PFSK-1 (cell line): ENCODE measurements at regions not wholly inside any gene's neighbourhood (a gene's known extent, or its start where the extent isn't known, plus 50 kb on each side); places are given as distances from the start of the nearest gene placed in this dataset.

Experiments used
- FOXP2 ChIP-seq: optimal IDR thresholded peaks from 2 replicates; pipeline ENCODE3; 2011; ENCODE audit warnings: borderline replicate concordance, control low read depth, inconsistent platforms; ENCODE audit not compliant: insufficient read depth; ENCODE audit errors: extremely low read length, extremely low read depth
- POLR2AphosphoS5 ChIP-seq: IDR thresholded peaks from 2 replicates; pipeline ENCODE4 v1.6.1; 2012; ENCODE audit warnings: low read depth, mild to moderate bottlenecking, control low read depth, low read length, moderate library complexity
- SIN3A ChIP-seq: IDR thresholded peaks from 2 replicates; pipeline ENCODE4 v1.6.1; 2012; ENCODE audit warnings: mild to moderate bottlenecking, low read length, moderate library complexity, borderline replicate concordance; ENCODE audit not compliant: insufficient read depth
- TAF1 ChIP-seq: IDR thresholded peaks from 2 replicates; pipeline ENCODE4 v1.6.1; 2012; ENCODE audit warnings: low read length, control low read depth, borderline replicate concordance; ENCODE audit not compliant: insufficient read depth
- TF ChIP-seq, protein P1 (sequence below), 2 experiments: IDR thresholded peaks; 2 replicates each; pipeline versions ENCODE4 v1.6.1 to v1.8.0; 2011 to 2012; ENCODE audit warnings: low read depth in 2 of 2, low read length in 2 of 2, control low read depth in 1 of 2, inconsistent platforms in 1 of 2, mild to moderate bottlenecking in 1 of 2, moderate library complexity in 1 of 2; ENCODE audit not compliant: insufficient read depth in 1 of 2

DNA sequence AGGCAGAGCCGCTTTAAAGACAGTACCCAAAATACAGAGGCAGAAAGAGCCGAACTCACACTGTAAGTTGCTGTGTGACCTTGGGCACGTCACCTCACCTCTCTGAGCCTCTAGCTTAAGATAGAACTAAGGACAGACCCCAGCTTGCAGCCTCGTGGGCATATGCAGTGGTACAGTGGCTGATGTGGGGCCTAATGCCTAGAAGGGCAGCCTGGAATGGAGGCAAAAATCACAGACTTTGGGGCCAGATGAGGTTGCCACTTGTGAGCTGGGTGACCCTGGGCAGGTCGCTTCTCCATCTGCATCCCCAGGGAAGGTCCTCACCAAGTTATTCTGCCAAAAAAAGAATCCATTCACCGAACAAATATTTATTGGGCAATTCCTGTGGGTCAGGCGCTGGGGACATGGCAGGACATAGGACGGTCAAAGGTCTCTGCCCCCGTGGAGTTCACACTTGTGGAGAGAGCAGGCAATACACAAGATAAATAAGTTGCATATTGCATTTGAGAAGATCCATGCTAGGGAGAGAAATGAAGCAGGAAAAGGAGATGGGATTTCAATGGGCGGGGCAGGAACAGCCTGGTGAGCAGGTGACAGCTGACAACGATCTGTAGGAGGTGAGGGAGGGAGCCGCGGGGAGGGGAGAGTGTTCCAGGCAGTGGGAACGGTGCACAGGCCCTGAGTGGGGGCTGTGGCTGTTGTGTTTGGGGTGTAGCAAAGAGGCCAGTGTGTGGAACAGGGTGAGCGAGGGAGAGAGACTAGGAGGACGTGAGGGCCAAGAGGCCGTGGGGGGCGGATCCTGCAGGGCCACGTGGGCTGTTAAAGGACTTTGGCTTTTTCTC lies 115.2 kb downstream of the CEBPB start:
- TF ChIP-seq, protein P1, sequence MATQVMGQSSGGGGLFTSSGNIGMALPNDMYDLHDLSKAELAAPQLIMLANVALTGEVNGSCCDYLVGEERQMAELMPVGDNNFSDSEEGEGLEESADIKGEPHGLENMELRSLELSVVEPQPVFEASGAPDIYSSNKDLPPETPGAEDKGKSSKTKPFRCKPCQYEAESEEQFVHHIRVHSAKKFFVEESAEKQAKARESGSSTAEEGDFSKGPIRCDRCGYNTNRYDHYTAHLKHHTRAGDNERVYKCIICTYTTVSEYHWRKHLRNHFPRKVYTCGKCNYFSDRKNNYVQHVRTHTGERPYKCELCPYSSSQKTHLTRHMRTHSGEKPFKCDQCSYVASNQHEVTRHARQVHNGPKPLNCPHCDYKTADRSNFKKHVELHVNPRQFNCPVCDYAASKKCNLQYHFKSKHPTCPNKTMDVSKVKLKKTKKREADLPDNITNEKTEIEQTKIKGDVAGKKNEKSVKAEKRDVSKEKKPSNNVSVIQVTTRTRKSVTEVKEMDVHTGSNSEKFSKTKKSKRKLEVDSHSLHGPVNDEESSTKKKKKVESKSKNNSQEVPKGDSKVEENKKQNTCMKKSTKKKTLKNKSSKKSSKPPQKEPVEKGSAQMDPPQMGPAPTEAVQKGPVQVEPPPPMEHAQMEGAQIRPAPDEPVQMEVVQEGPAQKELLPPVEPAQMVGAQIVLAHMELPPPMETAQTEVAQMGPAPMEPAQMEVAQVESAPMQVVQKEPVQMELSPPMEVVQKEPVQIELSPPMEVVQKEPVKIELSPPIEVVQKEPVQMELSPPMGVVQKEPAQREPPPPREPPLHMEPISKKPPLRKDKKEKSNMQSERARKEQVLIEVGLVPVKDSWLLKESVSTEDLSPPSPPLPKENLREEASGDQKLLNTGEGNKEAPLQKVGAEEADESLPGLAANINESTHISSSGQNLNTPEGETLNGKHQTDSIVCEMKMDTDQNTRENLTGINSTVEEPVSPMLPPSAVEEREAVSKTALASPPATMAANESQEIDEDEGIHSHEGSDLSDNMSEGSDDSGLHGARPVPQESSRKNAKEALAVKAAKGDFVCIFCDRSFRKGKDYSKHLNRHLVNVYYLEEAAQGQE (IDR thresholded peaks at IDR 0.05; ENCODE audit: insufficient read depth in 1 of 2, low read depth in 2 of 2, low read length in 2 of 2): no peak
- TF ChIP-seq POLR2AphosphoS5 (no peak), TAF1 (no peak), SIN3A (no peak), FOXP2 (no peak)
